Endodermal cell (in vitro differentiated cells): ENCODE measurements at regions not wholly inside any gene's neighbourhood (a gene's known extent, or its start where the extent isn't known, plus 50 kb on each side); places are given as distances from the start of the nearest gene placed in this dataset.

Experiments
- DNase-seq: peaks from one replicate; pipeline ENCODE4 v3.0.0-alpha.2; 2017
- H3K27ac ChIP-seq: 2 replicates; pipeline ENCODE4 v1.5.1; 2013; ENCODE audit warnings: mild to moderate bottlenecking, low read depth, low read length, moderate library complexity
- H3K27me3 ChIP-seq: 2 replicates; pipeline ENCODE4 v1.6.1; 2013; ENCODE audit warnings: mild to moderate bottlenecking, low read length, moderate library complexity; ENCODE audit not compliant: insufficient read depth, control insufficient read depth, poor library complexity, severe bottlenecking
- H3K36me3 ChIP-seq: 2 replicates; pipeline ENCODE4 v1.7.0; 2013; ENCODE audit warnings: mild to moderate bottlenecking, low read length, moderate library complexity; ENCODE audit not compliant: control insufficient read depth, insufficient read depth
- H3K4me1 ChIP-seq: one replicate; pipeline ENCODE4 v1.7.0; 2013; ENCODE audit warnings: low read length; ENCODE audit not compliant: control insufficient read depth, insufficient read depth
- H3K4me3 ChIP-seq: 2 replicates; pipeline ENCODE4 v1.5.1; 2013; ENCODE audit warnings: mild to moderate bottlenecking, low read length, moderate library complexity
- H3K9ac ChIP-seq: 2 replicates; pipeline ENCODE4 v1.6.1; 2013; ENCODE audit warnings: mild to moderate bottlenecking, low read length, moderate library complexity; ENCODE audit not compliant: poor library complexity, severe bottlenecking; ENCODE audit errors: extremely low read depth
- H3K9me3 ChIP-seq: 2 replicates; pipeline ENCODE4 v1.6.1; 2013; ENCODE audit warnings: mild to moderate bottlenecking, low read length, moderate library complexity; ENCODE audit not compliant: control insufficient read depth
- H3K27ac Mint-ChIP-seq: 2 replicates; pipeline ENCODE4 v1.8.0; 2020; ENCODE audit warnings: mixed read lengths
- H3K27me3 Mint-ChIP-seq: 2 replicates; pipeline ENCODE4 v1.8.0; 2021; ENCODE audit warnings: mild to moderate bottlenecking, mixed read lengths; ENCODE audit not compliant: insufficient read depth
- H3K36me3 Mint-ChIP-seq: 2 replicates; pipeline ENCODE4 v1.8.0; 2020; ENCODE audit warnings: low read depth, mixed read lengths
- H3K4me1 Mint-ChIP-seq: 2 replicates; pipeline ENCODE4 v1.8.0; 2020; ENCODE audit warnings: mixed read lengths
- H3K4me3 Mint-ChIP-seq: 2 replicates; pipeline ENCODE4 v1.8.0; 2020; ENCODE audit warnings: mild to moderate bottlenecking, moderate library complexity, mixed read lengths
- H3K9me3 Mint-ChIP-seq: 2 replicates; pipeline ENCODE4 v1.8.0; 2020; ENCODE audit warnings: mild to moderate bottlenecking, mixed read lengths
- CTCF ChIP-seq: fragments of 200-600 bp; sonication (generic); conservative IDR thresholded peaks from 2 replicates; pipeline ENCODE4 v1.5.0; 2021; ENCODE audit warnings: antibody characterized with exemption, mild to moderate bottlenecking
- WGBS, 2 experiments: methylation state at CpG; one replicate each; pipeline versions ENCODE4 v1.1.5 to v1.1.7; 2013; ENCODE audit warnings: missing lambda C conversion rate in 2 of 2, mixed read lengths in 1 of 2; ENCODE audit not compliant: insufficient coverage in 1 of 2, insufficient read length in 1 of 2; 5-methylcytosine and 5-hydroxymethylcytosine counted together

- 85 to 86% methylated on average over 19 to 30 of the region's 30 CpGs for WGBS, 2 experiments
- DNase-seq, result peak; percentile 66
- H3K9me3 ChIP-seq, result no peaks in the 10 kb centered on the region
- H3K27ac ChIP-seq, result no peak overlapping the region
- no peak for TF ChIP-seq CTCF
- no peak overlapping the region for H3K4me3 ChIP-seq
- H3K9me3 Mint-ChIP-seq, result no peaks in the 10 kb centered on the region
- no peaks in the 10 kb centered on the region for H3K36me3 ChIP-seq
- no peak overlapping the region for H3K9ac ChIP-seq
- H3K27me3 Mint-ChIP-seq, result no peaks in the 10 kb centered on the region
- H3K4me1 ChIP-seq, result no peaks in the 10 kb centered on the region
- no peaks in the 10 kb centered on the region for H3K27me3 ChIP-seq
- no peak overlapping the region for H3K4me3 Mint-ChIP-seq
- no peaks in the 10 kb centered on the region for H3K36me3 Mint-ChIP-seq
- H3K27ac Mint-ChIP-seq, result no peak overlapping the region
- peaks cover 9% of the 10 kb centered on the region for H3K4me1 Mint-ChIP-seq
Measured at GRCh38 chr9:92189782-92190535, 74.7 kb upstream of the SPTLC1 start.

- no peak for DNase-seq
- Histone ChIP-seq H3K9me3 (no peaks in the 10 kb centered on the region), H3K4me3 (no peak overlapping the region), H3K27ac (no peak overlapping the region), H3K27me3 (no peaks in the 10 kb centered on the region), H3K4me1 (no peaks in the 10 kb centered on the region), H3K9ac (no peak overlapping the region), H3K36me3 (no peaks in the 10 kb centered on the region)
- TF ChIP-seq CTCF, result no peak
- Mint-ChIP-seq H3K27ac (no peak overlapping the region), H3K4me3 (no peak overlapping the region), H3K9me3 (no peaks in the 10 kb centered on the region), H3K36me3 (no peaks in the 10 kb centered on the region), H3K4me1 (peaks cover 9% of the 10 kb centered on the region), H3K27me3 (peaks cover under 1% of the 10 kb centered on the region)
- 95 to 100% methylated on average over 3 to 25 of the region's 25 CpGs for WGBS, 2 experiments
Measured at GRCh38 chr9:92188969-92189781, 74.0 kb upstream of the SPTLC1 start.

GRCh38 chr9:92187989-92188714 is 72.9 kb upstream of the SPTLC1 start:
- H3K36me3 Mint-ChIP-seq, result no peaks in the 10 kb centered on the region
- Histone ChIP-seq H3K9ac (no peak overlapping the region), H3K27ac (no peak overlapping the region), H3K27me3 (no peaks in the 10 kb centered on the region), H3K4me3 (no peak overlapping the region), H3K9me3 (no peaks in the 10 kb centered on the region), H3K4me1 (no peaks in the 10 kb centered on the region), H3K36me3 (no peaks in the 10 kb centered on the region)
- no peak overlapping the region for H3K4me3 Mint-ChIP-seq
- H3K27ac Mint-ChIP-seq, result no peak overlapping the region
- no peaks in the 10 kb centered on the region for H3K9me3 Mint-ChIP-seq
- H3K27me3 Mint-ChIP-seq, result peaks cover 2% of the 10 kb centered on the region
- 85 to 89% methylated on average over 3 to 10 of the region's 10 CpGs for WGBS, 2 experiments
- no peak for DNase-seq
- peaks cover 9% of the 10 kb centered on the region for H3K4me1 Mint-ChIP-seq
- no peak for TF ChIP-seq CTCF
